GM12891 (cell line): ENCODE measurements at regions not wholly inside any gene's neighbourhood (a gene's known extent, or its start where the extent isn't known, plus 50 kb on each side); places are given as distances from the start of the nearest gene placed in this dataset.

ENCODE experiments used
- PAX5 ChIP-seq: IDR thresholded peaks from 2 replicates; pipeline ENCODE4 v1.6.1; 2011; ENCODE audit warnings: low read length, moderate library complexity, mild to moderate bottlenecking; ENCODE audit not compliant: insufficient read depth, severe bottlenecking
- POLR2A ChIP-seq: IDR thresholded peaks from 2 replicates; pipeline ENCODE4 v1.6.1; 2011; ENCODE audit warnings: low read depth, low read length, control low read depth
- POLR2AphosphoS5 ChIP-seq: IDR thresholded peaks from 2 replicates; pipeline ENCODE4 v1.6.1; 2011; ENCODE audit warnings: low read depth, low read length, control low read depth
- POU2F2 ChIP-seq: IDR thresholded peaks from 2 replicates; pipeline ENCODE4 v1.6.1; 2011; ENCODE audit warnings: low read depth, mild to moderate bottlenecking, control low read depth, low read length, moderate library complexity
- SPI1 ChIP-seq: IDR thresholded peaks from 2 replicates; pipeline ENCODE4 v1.6.1; 2011; ENCODE audit warnings: low read depth, low read length, control low read depth

GRCh38 chr5:3780907-3781306, 185.3 kb downstream of the IRX1 start:
- no peak for TF ChIP-seq POLR2A
- TF ChIP-seq POLR2AphosphoS5: no peak
- no peak for TF ChIP-seq PAX5
- TF ChIP-seq SPI1: no peak
- TF ChIP-seq POU2F2: no peak
